ENCODE measurements at regions not wholly inside any gene's neighbourhood (a gene's known extent, or its start where the extent isn't known, plus 50 kb on each side); places are given as distances from the start of the nearest gene placed in this dataset.

DNA sequence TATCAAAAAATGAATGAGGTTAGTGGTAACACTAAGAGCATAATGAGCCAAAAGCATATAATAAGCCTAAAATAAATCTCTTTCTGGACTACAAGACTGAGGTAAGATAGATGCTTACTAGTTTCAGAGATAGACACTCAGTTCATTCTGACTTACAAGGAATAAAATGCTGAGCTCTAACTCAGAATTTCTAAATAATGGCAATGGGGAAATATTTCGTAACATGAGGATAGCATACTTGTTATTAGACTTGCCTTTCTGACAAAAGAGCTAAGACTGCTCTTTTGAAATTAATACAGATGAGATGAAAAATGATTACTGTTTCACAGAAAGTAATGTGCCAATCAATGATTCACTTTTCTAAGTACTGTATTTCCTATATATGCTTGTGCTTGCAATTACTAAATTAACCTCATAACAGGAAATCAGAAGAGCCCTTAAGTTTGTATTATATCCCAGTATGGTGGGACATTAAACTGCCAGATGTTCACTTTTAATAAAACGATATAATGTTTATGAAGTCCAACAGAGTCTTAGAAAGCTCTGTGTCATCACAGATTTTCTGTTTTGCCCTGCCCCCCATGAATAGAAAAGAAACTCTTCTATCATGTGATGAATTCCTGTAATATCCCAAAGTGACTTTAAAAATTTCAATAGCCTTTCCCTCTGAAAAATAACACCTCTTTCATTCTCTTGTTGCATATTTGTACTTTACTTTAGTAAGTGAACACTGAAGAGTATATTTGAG, 2771.0 kb upstream of the PCDH20 start:
- Histone ChIP-seq H3K4me1 (ENCODE audit: insufficient read depth) (no peaks in the 10 kb centered on the region), H3K27me3 (no peaks in the 10 kb centered on the region), H2AFZ (no peak overlapping the region), H3K4me2 (no peak overlapping the region), H3K79me2 (no peaks in the 10 kb centered on the region), H3K27ac (no peak overlapping the region), H4K20me1 (ENCODE audit: insufficient read depth, poor library complexity, severe bottlenecking) (no peaks in the 10 kb centered on the region), H3K9me2 (replicated peaks; ENCODE audit: insufficient read depth) (no peaks in the 10 kb centered on the region), H3K4me3 (no peak overlapping the region), H3K36me3 (replicated peaks; ENCODE audit: insufficient read depth, low read depth) (no peaks in the 10 kb centered on the region), H3K9me3 (ENCODE audit: low read depth) (no peaks in the 10 kb centered on the region)
- no peak for TF ChIP-seq EZH2 (IDR thresholded peaks at IDR 0.05; ENCODE audit: borderline replicate concordance)
- no peak for TF ChIP-seq EZH2phosphoT487 (IDR thresholded peaks at IDR 0.05; ENCODE audit: low read depth, severe bottlenecking, unreplicated experiment)
- TF ChIP-seq, protein P1, sequence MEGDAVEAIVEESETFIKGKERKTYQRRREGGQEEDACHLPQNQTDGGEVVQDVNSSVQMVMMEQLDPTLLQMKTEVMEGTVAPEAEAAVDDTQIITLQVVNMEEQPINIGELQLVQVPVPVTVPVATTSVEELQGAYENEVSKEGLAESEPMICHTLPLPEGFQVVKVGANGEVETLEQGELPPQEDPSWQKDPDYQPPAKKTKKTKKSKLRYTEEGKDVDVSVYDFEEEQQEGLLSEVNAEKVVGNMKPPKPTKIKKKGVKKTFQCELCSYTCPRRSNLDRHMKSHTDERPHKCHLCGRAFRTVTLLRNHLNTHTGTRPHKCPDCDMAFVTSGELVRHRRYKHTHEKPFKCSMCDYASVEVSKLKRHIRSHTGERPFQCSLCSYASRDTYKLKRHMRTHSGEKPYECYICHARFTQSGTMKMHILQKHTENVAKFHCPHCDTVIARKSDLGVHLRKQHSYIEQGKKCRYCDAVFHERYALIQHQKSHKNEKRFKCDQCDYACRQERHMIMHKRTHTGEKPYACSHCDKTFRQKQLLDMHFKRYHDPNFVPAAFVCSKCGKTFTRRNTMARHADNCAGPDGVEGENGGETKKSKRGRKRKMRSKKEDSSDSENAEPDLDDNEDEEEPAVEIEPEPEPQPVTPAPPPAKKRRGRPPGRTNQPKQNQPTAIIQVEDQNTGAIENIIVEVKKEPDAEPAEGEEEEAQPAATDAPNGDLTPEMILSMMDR (IDR thresholded peaks at IDR 0.05; ENCODE audit: poor library complexity) = no peak
- DNase-seq (ENCODE audit: low spot score) = no peak
- 53% methylated on average over 2 of the region's 2 CpGs for WGBS (ENCODE audit: low lambda C conversion rate, missing lambda C conversion rate)

DNA sequence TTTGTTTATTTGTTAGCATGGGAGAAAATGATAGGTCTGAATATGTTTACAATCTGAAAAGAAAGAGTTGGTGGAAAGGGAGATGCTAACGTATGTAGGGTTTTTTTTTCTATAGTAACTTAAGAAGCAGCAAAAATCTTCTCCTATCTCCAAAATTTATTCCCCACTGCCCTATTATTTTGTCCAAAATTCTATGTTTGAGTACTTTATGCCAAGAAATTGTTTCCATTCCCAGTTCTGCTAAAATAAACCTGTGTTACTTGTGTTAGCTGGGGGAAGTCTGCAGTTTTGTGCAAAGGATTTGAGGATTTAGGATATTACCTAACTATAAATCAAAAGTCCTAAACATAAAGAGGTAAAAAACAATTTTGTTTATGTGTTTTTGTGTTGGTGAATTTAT, 2770.4 kb upstream of the PCDH20 start:
- WGBS (ENCODE audit: low lambda C conversion rate, missing lambda C conversion rate) = 93% methylated on average over 1 of the region's 1 CpG
- H3K27ac ChIP-seq = no peak overlapping the region
- H4K20me1 ChIP-seq (ENCODE audit: insufficient read depth, poor library complexity, severe bottlenecking) = no peaks in the 10 kb centered on the region
- no peaks in the 10 kb centered on the region for H3K9me2 ChIP-seq (replicated peaks; ENCODE audit: insufficient read depth)
- no peak overlapping the region for H2AFZ ChIP-seq
- no peaks in the 10 kb centered on the region for H3K4me1 ChIP-seq (ENCODE audit: insufficient read depth)
- H3K79me2 ChIP-seq = no peaks in the 10 kb centered on the region
- H3K27me3 ChIP-seq = no peaks in the 10 kb centered on the region
- TF ChIP-seq, protein P1 (IDR thresholded peaks at IDR 0.05; ENCODE audit: poor library complexity) = no peak
- TF ChIP-seq EZH2phosphoT487 (IDR thresholded peaks at IDR 0.05; ENCODE audit: low read depth, severe bottlenecking, unreplicated experiment) (no peak), EZH2 (IDR thresholded peaks at IDR 0.05; ENCODE audit: borderline replicate concordance) (no peak)
- H3K4me3 ChIP-seq = no peak overlapping the region
- no peak for DNase-seq (ENCODE audit: low spot score)
- no peaks in the 10 kb centered on the region for H3K36me3 ChIP-seq (replicated peaks; ENCODE audit: insufficient read depth, low read depth)
- no peak overlapping the region for H3K4me2 ChIP-seq
- H3K9me3 ChIP-seq (ENCODE audit: low read depth) = no peaks in the 10 kb centered on the region

DNA sequence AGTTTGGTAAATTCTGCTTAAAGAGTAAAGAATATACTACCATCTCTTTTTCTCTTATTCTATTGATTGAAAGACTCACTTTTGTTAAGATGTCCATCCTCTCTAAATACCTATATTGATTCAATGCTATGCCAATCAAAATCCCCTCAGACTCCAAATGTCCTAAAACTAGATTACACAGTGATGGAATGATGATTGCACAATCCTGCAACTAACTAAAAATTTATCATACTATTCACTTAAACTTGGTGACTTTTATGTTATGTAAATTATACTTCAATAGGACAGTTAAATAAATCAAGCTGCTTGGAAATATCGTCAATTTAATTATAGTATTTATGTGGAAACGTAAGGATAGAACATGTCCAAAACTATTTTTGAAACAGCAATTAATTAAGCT, 2765.1 kb upstream of the PCDH20 start:
- no peaks in the 10 kb centered on the region for H4K20me1 ChIP-seq (ENCODE audit: insufficient read depth, poor library complexity, severe bottlenecking)
- 95% methylated on average over 2 of the region's 2 CpGs for WGBS (ENCODE audit: low lambda C conversion rate, missing lambda C conversion rate)

More for the DNA sequence above, 2765.1 kb upstream of the PCDH20 start:
- Histone ChIP-seq H3K4me2 (no peak overlapping the region), H3K9me3 (ENCODE audit: low read depth) (no peaks in the 10 kb centered on the region), H3K9me2 (replicated peaks; ENCODE audit: insufficient read depth) (no peaks in the 10 kb centered on the region), H3K79me2 (no peaks in the 10 kb centered on the region), H3K27ac (no peak overlapping the region), H3K36me3 (replicated peaks; ENCODE audit: insufficient read depth, low read depth) (no peaks in the 10 kb centered on the region), H2AFZ (no peak overlapping the region), H3K27me3 (no peaks in the 10 kb centered on the region), H3K4me1 (ENCODE audit: insufficient read depth) (no peaks in the 10 kb centered on the region), H3K4me3 (no peak overlapping the region)
- DNase-seq (ENCODE audit: low spot score) = no peak
- TF ChIP-seq, protein P1 (IDR thresholded peaks at IDR 0.05; ENCODE audit: poor library complexity) = no peak
- TF ChIP-seq EZH2phosphoT487 (IDR thresholded peaks at IDR 0.05; ENCODE audit: low read depth, severe bottlenecking, unreplicated experiment) = no peak
- no peak for TF ChIP-seq EZH2 (IDR thresholded peaks at IDR 0.05; ENCODE audit: borderline replicate concordance)

Data from hepatocyte (in vitro differentiated cells).